Suprapubic skin (tissue), 4 donors: ENCODE measurements at regions not wholly inside any gene's neighbourhood (a gene's known extent, or its start where the extent isn't known, plus 50 kb on each side); places are given as distances from the start of the nearest gene placed in this dataset.

ENCODE experiments used
- DNase-seq, 2 donors: peaks; one replicate each; pipeline ENCODE4 v3.0.0-alpha.2; 2019; ENCODE audit warnings: low spot score in 2 of 2
- H3K27ac ChIP-seq: fragments of 200-600 bp; sonication (generic); one replicate; pipeline ENCODE4 v1.5.1; 2019
- H3K27me3 ChIP-seq: fragments of 200-600 bp; sonication (generic); one replicate; pipeline ENCODE4 v1.5.1; 2019
- H3K36me3 ChIP-seq: fragments of 200-600 bp; sonication (generic); one replicate; pipeline ENCODE4 v1.5.1; 2019
- H3K4me1 ChIP-seq: fragments of 200-600 bp; sonication (generic); one replicate; pipeline ENCODE4 v1.5.1; 2019
- H3K4me3 ChIP-seq: fragments of 200-600 bp; sonication (generic); one replicate; pipeline ENCODE4 v1.5.1; 2019; ENCODE audit warnings: mild to moderate bottlenecking
- H3K9me3 ChIP-seq: fragments of 200-600 bp; sonication (generic); one replicate; pipeline ENCODE4 v1.5.1; 2019
- EP300 ChIP-seq: sonication (generic); formaldehyde crosslinking; IDR thresholded peaks from one replicate; pipeline ENCODE4 v1.6.1; 2017; ENCODE audit warnings: antibody characterized with exemption
- POLR2A ChIP-seq, 2 donors: fragments of 450-650 bp; IDR thresholded peaks; one replicate each; pipeline ENCODE4 v1.6.1; 2017; ENCODE audit warnings: antibody characterized with exemption in 2 of 2, mild to moderate bottlenecking in 2 of 2, moderate library complexity in 2 of 2
- POLR2AphosphoS5 ChIP-seq, 3 donors: sonication (generic); formaldehyde crosslinking; IDR thresholded peaks; one replicate each; pipeline ENCODE4 v1.6.1; 2017; ENCODE audit warnings: antibody characterized with exemption in 3 of 3
- WGBS: methylation state at CpG from one replicate; pipeline ENCODE4 v1.1.5; 2018; 5-methylcytosine and 5-hydroxymethylcytosine counted together
- TF ChIP-seq, protein P1 (sequence below), 2 donors: fragments of 200-600 bp in 1 of 2; fragments of 450-650 bp in 1 of 2; sonication (generic) in 1 of 2; IDR thresholded peaks; one replicate each; pipeline ENCODE4 v1.5.1; 2016 to 2019; ENCODE audit warnings: antibody characterized with exemption in 2 of 2, mild to moderate bottlenecking in 1 of 2, moderate library complexity in 1 of 2

DNA sequence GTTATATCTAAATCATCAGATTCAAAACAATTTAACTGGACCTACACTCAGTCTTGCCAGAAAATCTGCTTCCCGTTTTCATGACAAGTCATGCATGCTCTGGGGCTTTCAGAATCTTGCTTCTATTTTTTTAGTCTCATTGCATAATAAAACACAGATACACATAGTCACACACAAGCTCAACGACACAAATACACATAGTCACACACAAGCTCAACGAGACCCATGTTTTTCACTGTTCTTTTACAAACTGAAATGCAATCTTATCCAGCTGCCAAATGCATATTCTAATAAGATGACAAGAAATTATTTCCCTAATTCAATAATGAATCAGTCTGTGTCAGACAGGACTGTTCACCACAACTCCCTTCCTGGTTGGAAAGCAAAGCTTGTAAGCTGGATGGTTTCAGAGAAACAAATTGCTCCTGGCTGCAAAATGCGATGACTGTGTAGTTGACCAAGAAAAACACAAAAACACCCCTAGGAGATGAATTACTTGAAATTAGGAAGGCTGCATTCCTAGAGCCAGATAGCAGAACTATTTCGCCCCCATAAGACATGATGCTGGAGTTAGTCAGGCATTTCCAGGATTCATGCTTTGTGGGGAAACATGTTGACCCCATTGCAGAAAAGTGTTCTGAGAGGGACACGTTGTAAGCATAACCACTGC is 208.7 kb downstream of the CHIC2 start:
- Histone ChIP-seq H3K9me3 (no peaks in the 10 kb centered on the region), H3K36me3 (no peaks in the 10 kb centered on the region), H3K27me3 (no peaks in the 10 kb centered on the region), H3K4me1 (peaks cover 2% of the 10 kb centered on the region), H3K4me3 (no peak overlapping the region), H3K27ac (no peak overlapping the region)
- WGBS: 37% methylated on average over 6 of the region's 6 CpGs
- TF ChIP-seq, protein P1, sequence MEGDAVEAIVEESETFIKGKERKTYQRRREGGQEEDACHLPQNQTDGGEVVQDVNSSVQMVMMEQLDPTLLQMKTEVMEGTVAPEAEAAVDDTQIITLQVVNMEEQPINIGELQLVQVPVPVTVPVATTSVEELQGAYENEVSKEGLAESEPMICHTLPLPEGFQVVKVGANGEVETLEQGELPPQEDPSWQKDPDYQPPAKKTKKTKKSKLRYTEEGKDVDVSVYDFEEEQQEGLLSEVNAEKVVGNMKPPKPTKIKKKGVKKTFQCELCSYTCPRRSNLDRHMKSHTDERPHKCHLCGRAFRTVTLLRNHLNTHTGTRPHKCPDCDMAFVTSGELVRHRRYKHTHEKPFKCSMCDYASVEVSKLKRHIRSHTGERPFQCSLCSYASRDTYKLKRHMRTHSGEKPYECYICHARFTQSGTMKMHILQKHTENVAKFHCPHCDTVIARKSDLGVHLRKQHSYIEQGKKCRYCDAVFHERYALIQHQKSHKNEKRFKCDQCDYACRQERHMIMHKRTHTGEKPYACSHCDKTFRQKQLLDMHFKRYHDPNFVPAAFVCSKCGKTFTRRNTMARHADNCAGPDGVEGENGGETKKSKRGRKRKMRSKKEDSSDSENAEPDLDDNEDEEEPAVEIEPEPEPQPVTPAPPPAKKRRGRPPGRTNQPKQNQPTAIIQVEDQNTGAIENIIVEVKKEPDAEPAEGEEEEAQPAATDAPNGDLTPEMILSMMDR (IDR thresholded peaks at IDR 0.05): no peak
- no peak for DNase-seq

DNA sequence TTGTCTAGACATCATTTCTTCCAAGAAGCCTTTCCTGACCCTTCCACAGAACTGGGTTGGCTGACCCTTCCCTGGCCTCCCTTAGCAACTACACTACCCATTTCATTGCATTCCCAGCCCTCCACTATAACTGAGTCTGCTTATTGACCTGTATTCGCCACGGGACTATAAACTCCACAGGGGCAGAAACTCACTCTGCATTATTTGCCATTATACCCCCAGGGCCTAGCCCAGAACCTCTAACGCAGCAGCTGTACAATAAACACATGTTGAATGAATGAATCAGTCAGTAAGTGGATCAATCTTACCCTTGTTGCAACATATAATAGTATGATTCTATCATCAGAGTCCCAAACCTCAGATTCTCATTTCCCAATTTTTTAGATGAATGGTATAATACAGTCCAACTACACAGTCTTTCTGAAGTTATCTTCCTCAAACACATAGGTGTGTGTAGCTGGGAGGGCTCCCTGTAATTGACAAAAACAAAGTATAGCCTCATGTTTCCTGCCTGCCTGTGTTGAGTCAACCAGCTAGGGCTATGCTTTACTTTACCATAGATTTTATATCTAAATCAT is 209.3 kb downstream of the CHIC2 start:
- TF ChIP-seq POLR2AphosphoS5 (IDR thresholded peaks at IDR 0.05) (no peak), EP300 (no peak), POLR2A (IDR thresholded peaks at IDR 0.05) (no peak)
- TF ChIP-seq, protein P1 (IDR thresholded peaks at IDR 0.05): no peak
- Histone ChIP-seq H3K36me3 (no peaks in the 10 kb centered on the region), H3K9me3 (no peaks in the 10 kb centered on the region), H3K27me3 (no peaks in the 10 kb centered on the region), H3K4me3 (no peak overlapping the region), H3K27ac (no peak overlapping the region), H3K4me1 (peaks cover 2% of the 10 kb centered on the region)
- DNase-seq: no peak
- WGBS: 68% methylated on average over 3 of the region's 3 CpGs

DNA sequence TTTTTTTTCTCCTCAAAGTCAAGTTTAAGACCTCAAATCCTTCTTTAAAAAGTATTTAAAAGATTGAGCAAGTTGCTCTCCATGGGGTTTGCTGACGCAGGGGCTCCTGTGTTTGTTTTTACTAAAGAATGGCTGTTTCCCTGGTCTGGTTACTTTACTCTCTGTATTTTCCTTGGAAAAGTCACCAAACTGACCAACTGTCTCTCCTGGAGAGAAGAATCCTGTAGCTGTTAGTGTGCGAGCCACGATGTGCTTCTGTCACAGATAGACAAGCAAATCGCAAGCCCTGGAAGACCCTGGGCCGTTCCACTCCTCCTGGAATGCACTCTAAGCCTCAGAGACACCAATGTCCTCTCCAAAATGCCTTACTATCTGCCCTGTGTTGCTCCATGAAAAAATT is 212.1 kb downstream of the CHIC2 start:
- H3K36me3 ChIP-seq: no peaks in the 10 kb centered on the region
- no peak overlapping the region for H3K4me3 ChIP-seq
- DNase-seq: no peak
- H3K4me1 ChIP-seq: peaks cover 2% of the 10 kb centered on the region
- no peaks in the 10 kb centered on the region for H3K27me3 ChIP-seq
- 60% methylated on average over 5 of the region's 5 CpGs for WGBS
- no peak overlapping the region for H3K27ac ChIP-seq
- no peak for TF ChIP-seq POLR2AphosphoS5 (IDR thresholded peaks at IDR 0.05)
- TF ChIP-seq EP300: no peak
- TF ChIP-seq, protein P1 (IDR thresholded peaks at IDR 0.05): no peak
- TF ChIP-seq POLR2A (IDR thresholded peaks at IDR 0.05): no peak
- H3K9me3 ChIP-seq: no peaks in the 10 kb centered on the region

DNA sequence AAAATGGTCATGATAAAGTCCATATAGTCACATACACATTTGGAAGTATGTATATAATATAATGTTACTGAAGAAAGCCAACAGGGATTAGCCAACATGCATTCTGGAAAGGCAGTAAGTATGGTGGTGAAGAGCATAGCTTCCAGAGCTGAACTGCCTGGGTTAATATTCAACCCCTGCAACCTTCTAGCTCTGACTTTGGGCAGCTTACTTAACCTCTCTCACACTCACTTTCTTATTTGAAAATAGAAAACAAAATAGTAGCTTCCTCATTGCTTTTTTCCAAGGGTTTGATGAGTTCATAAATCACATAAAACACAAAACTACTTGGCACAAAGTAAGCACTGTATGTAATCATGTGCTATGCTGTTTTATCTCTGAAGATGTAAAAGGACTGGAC is 216.4 kb downstream of the CHIC2 start:
- no peak for DNase-seq
- H3K4me1 ChIP-seq: no peaks in the 10 kb centered on the region
- no peaks in the 10 kb centered on the region for H3K36me3 ChIP-seq
- H3K4me3 ChIP-seq: no peak overlapping the region
- no peaks in the 10 kb centered on the region for H3K27me3 ChIP-seq
- no peak for TF ChIP-seq POLR2AphosphoS5 (IDR thresholded peaks at IDR 0.05)
- TF ChIP-seq EP300: no peak
- TF ChIP-seq, protein P1 (IDR thresholded peaks at IDR 0.05): no peak
- TF ChIP-seq POLR2A (IDR thresholded peaks at IDR 0.05): no peak
- no peak overlapping the region for H3K27ac ChIP-seq
- no peaks in the 10 kb centered on the region for H3K9me3 ChIP-seq

DNA sequence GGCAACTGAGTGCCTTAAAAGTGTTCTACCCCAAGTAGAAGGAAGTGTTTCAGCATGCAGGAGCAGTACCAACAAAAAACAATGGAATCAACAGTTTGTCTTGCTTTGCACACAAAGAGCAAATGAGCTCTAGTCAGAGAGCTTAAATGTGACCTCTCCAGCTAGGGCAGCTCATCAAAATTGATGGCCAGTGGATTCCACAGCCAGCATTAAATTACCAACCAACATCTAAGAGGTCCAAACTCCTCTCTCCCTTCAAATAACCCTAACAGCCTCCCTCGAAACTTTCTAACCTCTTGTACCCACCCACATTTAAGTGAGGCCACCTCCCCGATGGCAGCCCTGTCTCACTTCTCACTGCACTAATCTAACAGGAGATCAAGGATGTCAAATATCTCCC is 219.9 kb downstream of the CHIC2 start:
- Histone ChIP-seq H3K4me1 (no peaks in the 10 kb centered on the region), H3K4me3 (no peak overlapping the region), H3K27me3 (no peaks in the 10 kb centered on the region), H3K27ac (no peak overlapping the region), H3K9me3 (no peaks in the 10 kb centered on the region), H3K36me3 (no peaks in the 10 kb centered on the region)
- DNase-seq: no peak
- no peak for TF ChIP-seq POLR2A (IDR thresholded peaks at IDR 0.05)
- TF ChIP-seq EP300: no peak
- no peak for TF ChIP-seq POLR2AphosphoS5 (IDR thresholded peaks at IDR 0.05)
- TF ChIP-seq, protein P1 (IDR thresholded peaks at IDR 0.05): no peak
- 67% methylated on average over 2 of the region's 2 CpGs for whole genome bisulfite sequencing
